Brain microvascular endothelial cell (primary cell): ENCODE measurements at regions not wholly inside any gene's neighbourhood (a gene's known extent, or its start where the extent isn't known, plus 50 kb on each side); places are given as distances from the start of the nearest gene placed in this dataset.

Experiments used
- DNase-seq: peaks from one replicate; pipeline ENCODE4 v3.0.0-alpha.2; 2020
- H3K27ac ChIP-seq: fragments of 250-450 bp; sonication (Bioruptor Pico); 2 replicates; pipeline ENCODE4 v1.5.1; 2020; ENCODE audit warnings: mild to moderate bottlenecking, moderate library complexity
- H3K27me3 ChIP-seq: fragments of 250-450 bp; sonication (Bioruptor Pico); replicated peaks from 2 replicates; pipeline ENCODE4 v1.5.1; 2020; ENCODE audit warnings: mild to moderate bottlenecking
- H3K36me3 ChIP-seq: fragments of 250-450 bp; sonication (Bioruptor Pico); replicated peaks from 2 replicates; pipeline ENCODE4 v1.5.1; 2020; ENCODE audit warnings: mild to moderate bottlenecking
- H3K4me3 ChIP-seq: 2 replicates; pipeline ENCODE4 v1.5.1; 2011; ENCODE audit warnings: low read depth, mild to moderate bottlenecking, control low read depth, low read length, moderate library complexity
- in situ Hi-C: cut with HindIII; loops from 2 replicates; pipeline ENCODE4 v1.10.0; 2017; ENCODE audit warnings: low sequenced_read_pairs, low pct_ligation_motif_present
- TF ChIP-seq, protein P1 (sequence below): IDR thresholded peaks from 2 replicates; pipeline ENCODE4 v1.5.1; 2011; ENCODE audit warnings: low read depth, mild to moderate bottlenecking, moderate library complexity, low read length, control low read depth, inconsistent platforms; ENCODE audit errors: missing control alignments

DNA sequence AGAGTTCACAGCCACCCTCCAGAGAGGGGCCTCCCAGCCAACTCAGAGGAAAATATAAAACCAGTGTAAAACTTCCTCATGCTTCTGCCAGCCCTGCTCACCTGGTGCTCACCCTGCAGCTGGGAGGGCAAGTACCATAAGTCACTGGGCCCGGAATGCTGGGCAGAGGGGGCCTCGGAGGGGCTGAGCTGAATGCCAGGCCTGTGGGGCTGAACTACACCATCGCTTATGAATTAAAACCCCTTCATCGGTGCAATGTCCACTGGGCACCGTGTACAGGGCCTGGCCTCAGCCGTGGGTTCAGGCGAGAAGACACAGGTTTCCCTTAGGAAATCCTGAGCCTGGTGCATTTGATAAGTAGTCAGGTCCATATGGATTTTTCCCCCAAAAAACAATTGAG is 828.6 kb downstream of the TBC1D22A start:
- Histone ChIP-seq H3K27ac (no peak overlapping the region), H3K4me3 (no peak overlapping the region), H3K27me3 (no peaks in the 10 kb centered on the region), H3K36me3 (no peaks in the 10 kb centered on the region)
- TF ChIP-seq, protein P1, sequence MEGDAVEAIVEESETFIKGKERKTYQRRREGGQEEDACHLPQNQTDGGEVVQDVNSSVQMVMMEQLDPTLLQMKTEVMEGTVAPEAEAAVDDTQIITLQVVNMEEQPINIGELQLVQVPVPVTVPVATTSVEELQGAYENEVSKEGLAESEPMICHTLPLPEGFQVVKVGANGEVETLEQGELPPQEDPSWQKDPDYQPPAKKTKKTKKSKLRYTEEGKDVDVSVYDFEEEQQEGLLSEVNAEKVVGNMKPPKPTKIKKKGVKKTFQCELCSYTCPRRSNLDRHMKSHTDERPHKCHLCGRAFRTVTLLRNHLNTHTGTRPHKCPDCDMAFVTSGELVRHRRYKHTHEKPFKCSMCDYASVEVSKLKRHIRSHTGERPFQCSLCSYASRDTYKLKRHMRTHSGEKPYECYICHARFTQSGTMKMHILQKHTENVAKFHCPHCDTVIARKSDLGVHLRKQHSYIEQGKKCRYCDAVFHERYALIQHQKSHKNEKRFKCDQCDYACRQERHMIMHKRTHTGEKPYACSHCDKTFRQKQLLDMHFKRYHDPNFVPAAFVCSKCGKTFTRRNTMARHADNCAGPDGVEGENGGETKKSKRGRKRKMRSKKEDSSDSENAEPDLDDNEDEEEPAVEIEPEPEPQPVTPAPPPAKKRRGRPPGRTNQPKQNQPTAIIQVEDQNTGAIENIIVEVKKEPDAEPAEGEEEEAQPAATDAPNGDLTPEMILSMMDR = no peak
- in situ Hi-C loops = no loop called here
- DNase-seq = no peak

DNA sequence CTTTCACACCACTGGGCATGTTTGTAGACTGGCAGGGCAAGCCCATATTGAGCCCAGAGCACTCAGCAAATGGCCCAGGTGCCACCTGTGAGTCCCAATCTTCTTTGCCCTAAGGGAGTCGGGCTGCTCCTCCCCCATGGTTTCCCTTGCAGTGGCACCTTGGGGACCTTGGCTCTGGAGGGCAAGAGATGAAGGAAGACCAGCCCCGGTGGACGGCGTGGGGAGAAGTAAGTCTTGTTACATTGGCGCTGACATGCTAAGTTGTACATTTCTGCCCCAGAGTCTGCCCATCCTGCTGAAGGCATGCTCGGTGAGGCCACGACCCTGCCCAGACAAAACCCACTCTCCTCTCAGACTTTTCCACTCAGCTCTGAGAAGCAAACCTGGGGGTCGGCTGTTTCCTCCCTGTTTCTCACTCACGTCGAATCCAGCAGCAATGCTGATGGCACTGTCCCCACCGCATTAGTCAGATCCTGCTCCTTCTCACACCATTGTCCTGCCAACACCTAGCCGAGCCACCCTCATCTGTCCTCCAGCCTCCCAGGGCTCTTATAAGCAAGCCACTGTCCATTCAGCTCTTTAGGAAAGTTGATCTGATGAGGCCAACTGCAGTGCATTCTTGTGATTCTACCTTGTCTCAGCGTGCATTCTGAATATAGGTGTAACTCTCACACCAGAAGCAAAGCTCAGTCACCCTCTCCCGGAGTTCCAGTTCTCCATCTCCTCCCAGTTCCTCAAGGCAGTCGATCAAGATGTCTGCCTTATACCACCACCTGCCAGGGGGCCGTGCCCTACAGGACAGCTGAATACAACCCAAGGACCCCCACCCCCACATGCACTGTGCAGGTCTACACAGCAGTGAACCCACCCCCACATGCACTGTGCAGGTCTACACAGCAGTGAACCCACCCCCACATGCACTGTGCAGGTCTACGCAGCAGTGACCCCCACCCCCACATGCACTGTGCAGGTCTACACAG is 827.1 kb downstream of the TBC1D22A start:
- DNase-seq = no peak
- in situ Hi-C loops = no loop called here
- Histone ChIP-seq H3K4me3 (no peak overlapping the region), H3K27ac (no peak overlapping the region), H3K27me3 (no peaks in the 10 kb centered on the region), H3K36me3 (no peaks in the 10 kb centered on the region)
- TF ChIP-seq, protein P1 = no peak

DNA sequence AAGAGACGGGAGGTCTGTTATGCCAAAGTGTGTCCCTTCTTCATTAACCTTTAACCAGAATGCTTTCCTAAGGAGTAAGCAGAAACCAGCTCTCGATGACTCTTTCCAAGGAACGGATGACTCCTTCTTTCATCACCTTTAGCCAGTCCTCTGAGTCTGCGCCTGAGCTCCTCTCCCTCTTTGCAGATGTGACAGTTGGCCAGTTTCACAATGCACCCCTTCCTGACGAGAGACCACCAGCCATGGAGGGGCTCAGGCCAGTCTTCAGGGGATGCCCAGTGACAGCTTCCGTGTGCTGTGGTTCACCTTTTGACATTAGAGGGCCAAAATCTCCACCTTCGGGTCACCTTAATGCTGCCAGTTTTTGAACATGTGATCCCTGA is 826.1 kb downstream of the TBC1D22A start:
- H3K4me3 ChIP-seq = no peak overlapping the region
- H3K27ac ChIP-seq = no peak overlapping the region
- no peak for DNase-seq
- TF ChIP-seq, protein P1 = no peak
- H3K27me3 ChIP-seq = no peaks in the 10 kb centered on the region
- in situ Hi-C loops = no loop called here
- H3K36me3 ChIP-seq = no peaks in the 10 kb centered on the region

DNA sequence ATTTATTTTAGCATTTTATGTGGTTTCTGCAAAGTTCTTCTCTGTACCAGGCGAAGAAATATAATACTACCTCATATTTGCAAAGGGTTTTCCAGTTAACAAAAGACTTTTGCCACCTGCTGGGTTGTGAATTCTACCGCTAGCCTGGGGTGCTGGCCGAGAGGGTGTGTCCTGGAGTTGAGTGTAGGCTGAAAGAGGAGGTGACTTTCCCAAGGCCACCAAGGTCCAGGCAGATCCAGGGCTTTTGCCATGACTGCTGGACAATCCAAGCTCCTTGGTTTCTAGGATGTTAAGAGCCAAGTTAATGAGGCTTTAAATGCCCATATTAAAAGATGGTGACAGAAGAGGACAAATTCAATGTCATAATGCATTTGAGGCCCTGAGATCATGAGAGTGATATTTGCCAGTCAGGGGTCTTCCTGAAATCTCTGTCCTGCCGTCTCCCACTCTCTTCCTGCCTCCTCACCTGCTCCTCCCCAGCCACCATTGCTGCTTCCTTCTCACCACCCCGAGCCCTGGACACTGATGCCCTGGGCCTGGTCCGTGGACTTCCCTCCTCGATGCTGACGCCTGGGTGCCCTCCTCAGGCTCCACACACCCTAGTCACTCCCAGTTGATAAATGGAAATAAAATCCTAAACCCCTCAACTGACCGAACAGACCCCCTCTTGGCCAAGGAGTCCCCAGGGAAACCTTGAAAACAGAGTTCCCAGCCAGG is 825.6 kb downstream of the TBC1D22A start:
- Histone ChIP-seq H3K4me3 (no peak overlapping the region), H3K36me3 (no peaks in the 10 kb centered on the region), H3K27ac (no peak overlapping the region), H3K27me3 (no peaks in the 10 kb centered on the region)
- no peak for DNase-seq
- TF ChIP-seq, protein P1 = no peak
- in situ Hi-C loops = no loop called here

DNA sequence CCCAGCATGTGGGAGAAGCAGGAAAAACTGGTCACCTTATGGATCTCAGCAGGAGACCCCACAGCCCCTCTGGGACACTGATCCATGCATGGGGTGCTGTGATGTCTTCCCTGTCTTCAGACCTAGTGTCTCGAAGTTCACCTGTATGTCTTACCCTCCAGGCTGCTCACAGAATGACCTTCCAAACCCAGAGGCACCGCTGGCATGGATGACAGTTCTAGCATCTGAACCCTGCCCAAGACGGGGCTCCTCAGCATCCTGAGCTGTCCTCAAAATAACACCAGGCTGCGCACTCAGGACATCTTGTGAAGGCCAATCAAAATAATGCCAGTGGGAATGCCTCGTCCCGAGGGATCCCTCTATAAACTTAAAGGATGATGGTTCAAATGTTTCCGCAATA is 824.9 kb downstream of the TBC1D22A start:
- in situ Hi-C loops = no loop called here

More for the DNA sequence above, 824.9 kb downstream of the TBC1D22A start:
- Histone ChIP-seq H3K27ac (no peak overlapping the region), H3K36me3 (no peaks in the 10 kb centered on the region), H3K4me3 (no peak overlapping the region), H3K27me3 (no peaks in the 10 kb centered on the region)
- no peak for DNase-seq
- TF ChIP-seq, protein P1 = no peak
